IMR-90 (cell line): ENCODE measurements at regions not wholly inside any gene's neighbourhood (a gene's known extent, or its start where the extent isn't known, plus 50 kb on each side); places are given as distances from the start of the nearest gene placed in this dataset.

ENCODE experiments used
- ATAC-seq: fragments of 200-7000 bp; cut with Tn5 transposase; 2 replicates; pipeline ENCODE4 v1.9.1; 2020; ENCODE audit warnings: low read depth, mild to moderate bottlenecking, moderate library complexity
- BruUV-seq: library from RNA; stranded (reverse); fragments of 400-500 nt; replicated peaks from 2 replicates; lab custom pipeline; 2021; lab: Mats Ljungman, UMichigan
- CTCF ChIA-PET: fragments of 300-600 bp; formaldehyde crosslinking; extraction: SDS; loops from one replicate; lab custom pipeline; 2021; ENCODE audit warnings: antibody characterized with exemption; lab: Yijun Ruan, JAX
- POLR2A ChIA-PET: fragments of 300-600 bp; sonication (Branson Sonifier 250); formaldehyde crosslinking; loops from one replicate; lab custom pipeline; 2022; ENCODE audit warnings: antibody characterized with exemption; ENCODE audit not compliant: unreplicated experiment; lab: Charles Lee
- DNase-seq: peaks from one replicate; pipeline ENCODE4 v3.0.0; 2013
- H2AFZ ChIP-seq: replicated peaks from 2 replicates; pipeline ENCODE3; 2013; ENCODE audit warnings: low read length, mild to moderate bottlenecking; ENCODE audit not compliant: poor library complexity
- H2AK5ac ChIP-seq: 2 replicates; pipeline ENCODE4 v1.6.1; 2013; ENCODE audit warnings: low read depth, low read length, inconsistent platforms
- H2AK9ac ChIP-seq: replicated peaks from 2 replicates; pipeline ENCODE3; 2013; ENCODE audit warnings: mild to moderate bottlenecking, low read depth, low read length, moderate library complexity; ENCODE audit not compliant: poor library complexity
- H2BK120ac ChIP-seq: 2 replicates; pipeline ENCODE4 v1.6.1; 2013; ENCODE audit warnings: low read depth, low read length, inconsistent platforms
- H2BK15ac ChIP-seq: 3 replicates; pipeline ENCODE4 v1.6.1; 2013; ENCODE audit warnings: low read depth, low read length, inconsistent platforms
- H2BK20ac ChIP-seq: 2 replicates; pipeline ENCODE4 v1.6.1; 2013; ENCODE audit warnings: low read depth, mild to moderate bottlenecking, inconsistent platforms, low read length, moderate library complexity
- H2BK5ac ChIP-seq: 2 replicates; pipeline ENCODE4 v1.6.1; 2013; ENCODE audit warnings: mild to moderate bottlenecking, low read depth, low read length, inconsistent platforms; ENCODE audit not compliant: poor library complexity, severe bottlenecking
- H3K14ac ChIP-seq: replicated peaks from 2 replicates; pipeline ENCODE4 v1.6.1; 2013; ENCODE audit warnings: low read depth, low read length, inconsistent platforms
- H3K18ac ChIP-seq: 2 replicates; pipeline ENCODE4 v1.6.1; 2013; ENCODE audit warnings: low read depth, low read length, control low read depth
- H3K23ac ChIP-seq: 2 replicates; pipeline ENCODE4 v1.6.1; 2013; ENCODE audit warnings: low read depth, low read length, inconsistent platforms
- H3K27ac ChIP-seq: 2 replicates; pipeline ENCODE4 v1.5.1; 2013; ENCODE audit warnings: mild to moderate bottlenecking, control low read depth, low read length; ENCODE audit not compliant: insufficient read depth
- H3K27me3 ChIP-seq: 2 replicates; pipeline ENCODE4 v1.6.1; 2013; ENCODE audit warnings: low read length; ENCODE audit not compliant: control insufficient read depth, insufficient read depth
- H3K36me3 ChIP-seq: 2 replicates; pipeline ENCODE4 v1.6.1; 2013; ENCODE audit warnings: low read length, mixed read lengths; ENCODE audit not compliant: control insufficient read depth, insufficient read depth
- H3K4ac ChIP-seq: 2 replicates; pipeline ENCODE4 v1.6.1; 2013; ENCODE audit warnings: low read depth, low read length, inconsistent platforms
- H3K4me1 ChIP-seq: 2 replicates; pipeline ENCODE4 v1.6.1; 2013; ENCODE audit warnings: low read length, mixed read lengths; ENCODE audit not compliant: control insufficient read depth, insufficient read depth
- H3K4me2 ChIP-seq: 2 replicates; pipeline ENCODE4 v1.6.1; 2013; ENCODE audit warnings: low read depth, mild to moderate bottlenecking, control low read depth, low read length, moderate library complexity
- H3K4me3 ChIP-seq: 2 replicates; pipeline ENCODE4 v1.5.1; 2013; ENCODE audit warnings: low read depth, mild to moderate bottlenecking, control low read depth, low read length, moderate library complexity; ENCODE audit not compliant: insufficient read depth
- H3K56ac ChIP-seq: 2 replicates; pipeline ENCODE4 v1.6.1; 2013; ENCODE audit warnings: low read length, inconsistent platforms; ENCODE audit not compliant: insufficient read depth; ENCODE audit errors: extremely low read depth
- H3K79me1 ChIP-seq, 2 experiments: 2 replicates each; pipeline ENCODE4 v1.6.1; 2013; ENCODE audit warnings: low read length in 2 of 2, inconsistent platforms in 1 of 2, low read depth in 1 of 2
- H3K9ac ChIP-seq: 2 replicates; pipeline ENCODE4 v1.6.1; 2013; ENCODE audit warnings: low read depth, low read length, control low read depth
- H3K9me1 ChIP-seq: 2 replicates; pipeline ENCODE4 v1.6.1; 2013; ENCODE audit warnings: low read length, inconsistent platforms; ENCODE audit not compliant: insufficient read depth
- H3K9me3 ChIP-seq: 2 replicates; pipeline ENCODE4 v1.6.1; 2013; ENCODE audit warnings: low read length; ENCODE audit not compliant: control insufficient read depth, insufficient read depth
- H4K20me1 ChIP-seq: 2 replicates; pipeline ENCODE4 v1.6.1; 2013; ENCODE audit warnings: low read length, inconsistent platforms; ENCODE audit not compliant: insufficient read depth
- H4K5ac ChIP-seq: 2 replicates; pipeline ENCODE4 v1.6.1; 2013; ENCODE audit warnings: mild to moderate bottlenecking, low read depth, low read length, control low read depth
- H4K8ac ChIP-seq, 2 experiments: 2 replicates each; pipeline ENCODE4 v1.6.1; 2013; ENCODE audit warnings: low read depth in 2 of 2, low read length in 2 of 2, control low read depth in 1 of 2, inconsistent platforms in 1 of 2
- H4K91ac ChIP-seq: 2 replicates; pipeline ENCODE4 v1.6.1; 2013; ENCODE audit warnings: low read depth, low read length, inconsistent platforms; ENCODE audit not compliant: insufficient read depth
- CEBPB ChIP-seq: IDR thresholded peaks from 2 replicates; pipeline ENCODE4 v1.6.1; 2012; ENCODE audit warnings: low read depth, low read length, improper control_type of control experiment
- FOS ChIP-seq: fragments of 150-350 bp; IDR thresholded peaks from 2 replicates; pipeline ENCODE4 v1.6.1; 2016; ENCODE audit warnings: low read depth, low read length
- MAFK ChIP-seq: IDR thresholded peaks from 2 replicates; pipeline ENCODE4 v1.6.1; 2012; ENCODE audit warnings: low read depth, low read length, improper control_type of control experiment
- WGBS, 2 experiments: methylation state at CpG; one replicate each; pipeline versions ENCODE4 v1.1.5 to v1.1.7; 2013; ENCODE audit warnings: missing lambda C conversion rate in 2 of 2; ENCODE audit not compliant: insufficient read length in 1 of 2; ENCODE audit errors: extremely low coverage in 2 of 2; 5-methylcytosine and 5-hydroxymethylcytosine counted together
- dilution Hi-C: fragments of 300-500 bp; cut with HindIII; formaldehyde crosslinking; loops from one replicate; pipeline ENCODE4 v1.14.3; 2018; ENCODE audit warnings: low sequenced_read_pairs; ENCODE audit not compliant: unreplicated experiment
- in situ Hi-C: fragments of 300-500 bp; cut with MboI; formaldehyde crosslinking; loops from 3 replicates; pipeline ENCODE4 v1.14.3; 2019; ENCODE audit warnings: low sequenced_read_pairs, inconsistent platforms, mixed read lengths
- intact Hi-C: fragments of 100-400 bp; cut with micrococcal nuclease; formaldehyde crosslinking; loops from 2 replicates; pipeline ENCODE4 v1.10.0; 2022

DNA sequence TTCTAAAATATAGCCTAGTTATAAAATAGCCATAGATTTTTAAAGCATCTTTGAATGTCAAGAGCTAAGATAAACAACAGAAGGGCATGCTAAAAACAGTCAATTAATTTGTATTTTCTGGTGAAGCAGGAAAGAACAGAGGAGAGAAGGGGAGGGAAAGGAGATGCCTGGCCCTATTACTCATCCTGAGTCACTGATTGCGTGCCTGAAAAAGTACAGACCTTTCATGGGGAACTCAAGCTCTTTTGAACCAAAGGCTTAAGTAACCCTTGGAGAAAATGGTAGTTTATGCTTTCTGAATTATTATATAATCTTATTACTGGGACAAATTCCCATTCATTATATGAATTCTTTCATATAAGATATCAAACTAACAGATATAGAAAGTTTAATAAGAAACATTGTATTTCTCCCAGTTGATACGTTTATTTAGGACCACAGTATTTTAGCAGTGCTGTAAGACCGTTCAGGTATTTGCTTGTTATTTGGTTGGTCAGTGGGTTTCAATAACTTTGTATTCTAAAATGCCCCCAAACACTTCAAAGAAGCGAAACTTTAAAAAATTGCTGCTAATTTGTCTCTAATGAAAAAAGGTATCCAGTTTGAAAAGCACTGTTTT, 151.3 kb downstream of the HGF start:
- TF ChIP-seq CEBPB: peak; percentile 58
- no peak for TF ChIP-seq MAFK
- peak; percentile 96 for TF ChIP-seq FOS
- peak overlapping the region; percentile 84; the same call in 1 of the 2 replicates for H4K5ac ChIP-seq
- no peaks in the 10 kb centered on the region for H3K27me3 ChIP-seq
- peak overlapping the region; percentile 64 for H4K91ac ChIP-seq
- CTCF ChIA-PET: interaction anchor here (0.6 kb wide), 1 partner anchor 708 kb away, joined by 3 read pairs; no protein-coding TSS in a partner anchor
- H3K14ac ChIP-seq: peak overlapping the region; percentile 75
- H4K20me1 ChIP-seq: no peaks in the 10 kb centered on the region
- H3K9me3 ChIP-seq: no peaks in the 10 kb centered on the region
- peak overlapping the region; percentile 47; the same call in 1 of the 2 replicates for H3K27ac ChIP-seq
- no peak overlapping the region for H3K4me2 ChIP-seq
- DNase-seq: peak; percentile 98
- no TSS peak for BruUV-seq
- H3K23ac ChIP-seq: no peak overlapping the region
- H3K9me1 ChIP-seq: no peaks in the 10 kb centered on the region
- in situ Hi-C loops (no loop called here), intact Hi-C loops (loop anchor here (5.0 kb wide), 1 partner anchor 116 kb away; no protein-coding TSS in a partner anchor), dilution Hi-C loops (no loop called here)
- peak overlapping the region; percentile 94 for H2BK120ac ChIP-seq
- H3K56ac ChIP-seq: 0 out of 2 replicates have a peak overlapping the region, but pooled peaks have one; percentile 73
- no peaks in the 10 kb centered on the region for H3K79me1 ChIP-seq
- no peaks in the 10 kb centered on the region for H3K36me3 ChIP-seq
- H3K4me3 ChIP-seq: no peak overlapping the region
- H3K9ac ChIP-seq: no peak overlapping the region
- H2AK5ac ChIP-seq: peak overlapping the region; percentile 40; the same call in 1 of the 2 replicates
- peak overlapping the region; percentile 50 to 76; a peak in 2 of 4 replicates for H4K8ac ChIP-seq
- peak overlapping the region; percentile 99 for H2BK5ac ChIP-seq
- no peak overlapping the region for H2AFZ ChIP-seq
- peak overlapping the region; percentile 84 for H2BK20ac ChIP-seq
- H3K4ac ChIP-seq: peak overlapping the region; percentile 91; the same call in 1 of the 2 replicates
- no peak overlapping the region for H2AK9ac ChIP-seq
- ATAC-seq: peak; percentile 86
- H3K18ac ChIP-seq: peak overlapping the region; percentile 90; the same call in 1 of the 2 replicates
- WGBS, 2 experiments: no CpG with 5 or more reads among the region's 4 CpGs
- no peak overlapping the region for H2BK15ac ChIP-seq
- H3K4me1 ChIP-seq: peaks cover 11% of the 10 kb centered on the region; the same call in 1 of the 2 replicates
- POLR2A ChIA-PET: no interaction called here
